ENCODE measurements at regions not wholly inside any gene's neighbourhood (a gene's known extent, or its start where the extent isn't known, plus 50 kb on each side); places are given as distances from the start of the nearest gene placed in this dataset.

- CTCF ChIA-PET, result no interaction called here
- H4K20me1 ChIP-seq (ENCODE audit: insufficient read depth), result no peaks in the 10 kb centered on the region
- intact Hi-C loops (cut with micrococcal nuclease; ENCODE audit: unreplicated experiment), result no loop called here
These were observed 217.2 kb downstream of the RFC3 start for GRCh38 chr13:34035178-34035577.

GRCh38 chr13:34035676-34036325 lies 217.9 kb downstream of the RFC3 start:
- POLR2A ChIA-PET (ENCODE audit: unreplicated experiment), result interaction anchor here (0.5 kb wide), 2 partner anchors 114 to 218 kb away, joined by 3 to 4 read pairs; partner anchors contain the start of gene RFC3
- intact Hi-C loops (cut with micrococcal nuclease; ENCODE audit: unreplicated experiment), result no loop called here
- no peaks in the 10 kb centered on the region for H3K79me2 ChIP-seq (ENCODE audit: low read depth)

More at GRCh38 chr13:34035178-34035577, 217.2 kb downstream of the RFC3 start:
- Histone ChIP-seq H3K36me3 (ENCODE audit: low read depth) (no peaks in the 10 kb centered on the region), H3K27ac (peak overlapping the region; percentile 41; the same call in 1 of the 2 replicates), H3K4me1 (replicated peaks; ENCODE audit: insufficient read depth) (peaks cover 8% of the 10 kb centered on the region; the same call in 1 of the 2 replicates), H3K4me2 (no peak overlapping the region), H3K27me3 (ENCODE audit: insufficient read depth, low read depth) (no peaks in the 10 kb centered on the region), H3K4me3 (no peak overlapping the region), H3F3A (ENCODE audit: insufficient read depth, low read depth) (0 out of 2 replicates have a peak, but pooled peaks cover 6% of the 10 kb centered on the region), H3K9me3 (ENCODE audit: insufficient read depth, low read depth) (no peaks in the 10 kb centered on the region), H3K9me2 (ENCODE audit: insufficient read depth) (no peaks in the 10 kb centered on the region), H3K79me2 (ENCODE audit: low read depth) (no peaks in the 10 kb centered on the region), H2AFZ (no peak overlapping the region)
- TF ChIP-seq EZH2 (IDR thresholded peaks at IDR 0.05; ENCODE audit: low read depth), result no peak
- no peak for TF ChIP-seq CTCF (conservative IDR thresholded peaks at IDR 0.05)
- DNase-seq, result no peak
- BruUV-seq (replicated peaks), result no TSS peak
- POLR2A ChIA-PET (ENCODE audit: unreplicated experiment), result interaction anchor here (0.5 kb wide), 1 partner anchor 217 kb away, joined by 3 read pairs; the partner anchor contains the start of gene RFC3

More at GRCh38 chr13:34035676-34036325, 217.9 kb downstream of the RFC3 start:
- CTCF ChIA-PET, result interaction anchor here (0.6 kb wide), 1 partner anchor 69 kb away, joined by 3 read pairs; no protein-coding TSS in a partner anchor
- 0 out of 2 replicates have a peak, but pooled peaks cover 6% of the 10 kb centered on the region for H3F3A ChIP-seq (ENCODE audit: insufficient read depth, low read depth)
- H3K36me3 ChIP-seq (ENCODE audit: low read depth), result no peaks in the 10 kb centered on the region
- no peaks in the 10 kb centered on the region for H4K20me1 ChIP-seq (ENCODE audit: insufficient read depth)
- H3K9me3 ChIP-seq (ENCODE audit: insufficient read depth, low read depth), result no peaks in the 10 kb centered on the region
- H3K27ac ChIP-seq, result peak overlapping the region; percentile 41
- H3K27me3 ChIP-seq (ENCODE audit: insufficient read depth, low read depth), result no peaks in the 10 kb centered on the region
- TF ChIP-seq EZH2 (IDR thresholded peaks at IDR 0.05; ENCODE audit: low read depth), result no peak
- TF ChIP-seq CTCF (conservative IDR thresholded peaks at IDR 0.05), result no peak
- H3K4me2 ChIP-seq, result 0 out of 2 replicates have a peak overlapping the region, but pooled peaks have one; percentile 5
- H3K4me1 ChIP-seq (replicated peaks; ENCODE audit: insufficient read depth), result peaks cover 8% of the 10 kb centered on the region; the same call in 1 of the 2 replicates
- peak; percentile 11 to 41 for DNase-seq
- H2AFZ ChIP-seq, result no peak overlapping the region
- H3K4me3 ChIP-seq, result no peak overlapping the region
- no peaks in the 10 kb centered on the region for H3K9me2 ChIP-seq (ENCODE audit: insufficient read depth)
- no TSS peak for BruUV-seq (replicated peaks)
